ENCODE measurements at regions not wholly inside any gene's neighbourhood (a gene's known extent, or its start where the extent isn't known, plus 50 kb on each side); places are given as distances from the start of the nearest gene placed in this dataset.
"Not testable (repeated sequence)": the region's sequence is repeated elsewhere in the genome, so short reads cannot be mapped to it uniquely, and the experiment has no call there.

DNA sequence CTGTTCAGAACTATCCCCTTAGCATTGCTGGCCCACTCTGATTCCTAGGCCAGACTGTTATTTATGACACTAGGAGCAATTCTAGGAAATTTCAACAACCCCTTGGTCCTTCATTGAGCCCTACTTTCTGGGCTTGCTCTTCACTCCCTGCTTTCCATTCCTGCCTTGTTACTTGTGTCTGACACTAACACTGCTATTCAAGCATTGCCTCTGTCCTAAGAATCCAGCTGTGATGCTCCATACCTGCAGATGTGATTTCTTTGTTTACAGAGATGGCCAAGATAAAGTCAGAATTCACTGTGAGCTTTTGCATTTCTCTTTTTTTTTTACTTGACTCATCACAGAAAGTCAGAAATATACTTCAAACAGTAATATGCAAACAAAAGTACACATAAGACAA lies 377.2 kb upstream of the GOT2 start:
- Histone ChIP-seq H3K27me3 (replicated peaks in 2 of 5; ENCODE audit: control insufficient read depth in 4 of 5, insufficient read depth in 5 of 5, low read length in 4 of 5) (no peaks in the 10 kb centered on the region), H3K4me3 (ENCODE audit: control insufficient read depth in 1 of 7, extremely low read depth in 1 of 7, insufficient read depth in 4 of 7, low read depth in 2 of 7, low read length in 6 of 7) (no peak overlapping the region), H3K27ac (ENCODE audit: insufficient read depth in 1 of 2, low read depth in 1 of 2, low read length in 2 of 2, poor library complexity in 1 of 2, severe bottlenecking in 2 of 2) (no peak overlapping the region), H3K36me3 (ENCODE audit: control insufficient read depth in 4 of 4, insufficient read depth in 4 of 4, low read length in 3 of 4) (no peaks in the 10 kb centered on the region), H3K4me1 (ENCODE audit: control extremely low read depth in 1 of 4, control insufficient read depth in 4 of 4, insufficient read depth in 4 of 4, low read length in 3 of 4) (no peaks in the 10 kb centered on the region), H3K9me3 (ENCODE audit: control extremely low read depth in 1 of 5, control insufficient read depth in 4 of 5, insufficient read depth in 2 of 5, low read depth in 1 of 5, low read length in 4 of 5) (peaks cover 0 to 4% (median 0%) of the 10 kb centered on the region in 5 experiments)
- DNase-seq, result no peak
- ChIA-PET CTCF (no interaction called here), POLR2A (no interaction called here)

GRCh38 chr16:59108374-59108773 lies 374.3 kb upstream of the GOT2 start:
- no peak overlapping the region for H3K4me3 ChIP-seq (ENCODE audit: control insufficient read depth in 1 of 7, extremely low read depth in 1 of 7, insufficient read depth in 4 of 7, low read depth in 2 of 7, low read length in 6 of 7)
- ChIA-PET CTCF (interaction anchor here (0.6 to 1.1 kb wide), 3 partner anchors 14 to 1095 kb away, joined by 3 read pairs; no protein-coding TSS in a partner anchor), POLR2A (no interaction called here)
- peaks cover 0 to 4% (median 0%) of the 10 kb centered on the region in 5 experiments for H3K9me3 ChIP-seq (ENCODE audit: control extremely low read depth in 1 of 5, control insufficient read depth in 4 of 5, insufficient read depth in 2 of 5, low read depth in 1 of 5, low read length in 4 of 5)
- no CpG with 5 or more reads among the region's 2 CpGs for WGBS (ENCODE audit: insufficient coverage)
- H3K36me3 ChIP-seq (ENCODE audit: control insufficient read depth in 4 of 4, insufficient read depth in 4 of 4, low read length in 3 of 4), result no peaks in the 10 kb centered on the region
- H3K27me3 ChIP-seq (replicated peaks in 2 of 5; ENCODE audit: control insufficient read depth in 4 of 5, insufficient read depth in 5 of 5, low read length in 4 of 5), result no peaks in the 10 kb centered on the region
- H3K27ac ChIP-seq (ENCODE audit: insufficient read depth in 1 of 2, low read depth in 1 of 2, low read length in 2 of 2, poor library complexity in 1 of 2, severe bottlenecking in 2 of 2), result no peak overlapping the region
- no peaks in the 10 kb centered on the region for H3K4me1 ChIP-seq (ENCODE audit: control extremely low read depth in 1 of 4, control insufficient read depth in 4 of 4, insufficient read depth in 4 of 4, low read length in 3 of 4)
- no peak for DNase-seq

DNA sequence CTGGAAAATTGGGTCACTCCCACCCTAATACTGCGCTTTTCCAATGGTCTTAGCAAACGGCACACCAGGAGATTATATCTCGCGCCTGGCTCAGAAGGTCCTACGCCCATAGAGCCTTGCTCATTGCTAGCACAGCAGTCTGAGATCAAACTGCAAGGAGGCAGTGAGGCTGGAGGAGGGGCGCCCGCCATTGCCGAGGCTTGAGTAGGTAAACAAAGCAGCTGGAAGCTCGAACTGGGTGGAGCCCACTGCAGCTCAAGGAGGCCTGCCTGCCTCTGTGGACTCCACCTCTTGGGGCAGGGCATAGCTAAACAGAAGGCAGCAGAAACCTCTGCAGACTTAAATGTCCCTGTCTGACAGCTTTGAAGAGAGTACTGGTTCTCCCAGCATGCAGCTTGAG lies 362.6 kb upstream of the GOT2 start:
- H3K27ac ChIP-seq (ENCODE audit: insufficient read depth in 1 of 2, low read depth in 1 of 2, low read length in 2 of 2, poor library complexity in 1 of 2, severe bottlenecking in 2 of 2); H3K9me3 ChIP-seq (ENCODE audit: control extremely low read depth in 1 of 5, control insufficient read depth in 4 of 5, insufficient read depth in 2 of 5, low read depth in 1 of 5, low read length in 4 of 5); H3K4me3 ChIP-seq (ENCODE audit: control insufficient read depth in 1 of 7, extremely low read depth in 1 of 7, insufficient read depth in 4 of 7, low read depth in 2 of 7, low read length in 6 of 7); H3K4me1 ChIP-seq (ENCODE audit: control extremely low read depth in 1 of 4, control insufficient read depth in 4 of 4, insufficient read depth in 4 of 4, low read length in 3 of 4); H3K36me3 ChIP-seq (ENCODE audit: control insufficient read depth in 4 of 4, insufficient read depth in 4 of 4, low read length in 3 of 4); POLR2A ChIA-PET; DNase-seq; H3K27me3 ChIP-seq (replicated peaks in 2 of 5; ENCODE audit: control insufficient read depth in 4 of 5, insufficient read depth in 5 of 5, low read length in 4 of 5); CTCF ChIA-PET: not testable (repeated sequence)
- WGBS (ENCODE audit: insufficient coverage), result 70% methylated on average over 2 of the region's 9 CpGs

- 100% methylated on average over 1 of the region's 1 CpG for WGBS (ENCODE audit: insufficient coverage)
- peaks cover 0 to 5% (median 0%) of the 10 kb centered on the region in 5 experiments for H3K27me3 ChIP-seq (replicated peaks in 2 of 5; ENCODE audit: control insufficient read depth in 4 of 5, insufficient read depth in 5 of 5, low read length in 4 of 5)
- H3K9me3 ChIP-seq (ENCODE audit: control extremely low read depth in 1 of 5, control insufficient read depth in 4 of 5, insufficient read depth in 2 of 5, low read depth in 1 of 5, low read length in 4 of 5), result no peaks in the 10 kb centered on the region
- H3K4me3 ChIP-seq (ENCODE audit: control insufficient read depth in 1 of 7, extremely low read depth in 1 of 7, insufficient read depth in 4 of 7, low read depth in 2 of 7, low read length in 6 of 7), result no peak overlapping the region
- DNase-seq, result no peak
- H3K36me3 ChIP-seq (ENCODE audit: control insufficient read depth in 4 of 4, insufficient read depth in 4 of 4, low read length in 3 of 4), result no peaks in the 10 kb centered on the region
- ChIA-PET CTCF (no interaction called here), POLR2A (no interaction called here)
- H3K4me1 ChIP-seq (ENCODE audit: control extremely low read depth in 1 of 4, control insufficient read depth in 4 of 4, insufficient read depth in 4 of 4, low read length in 3 of 4), result no peaks in the 10 kb centered on the region
- no peak overlapping the region for H3K27ac ChIP-seq (ENCODE audit: insufficient read depth in 1 of 2, low read depth in 1 of 2, low read length in 2 of 2, poor library complexity in 1 of 2, severe bottlenecking in 2 of 2)
Observed at GRCh38 chr16:59090541-59090940, 356.4 kb upstream of the GOT2 start.

GRCh38 chr16:59088431-59088830 lies 354.3 kb upstream of the GOT2 start:
- Histone ChIP-seq H3K36me3 (ENCODE audit: control insufficient read depth in 4 of 4, insufficient read depth in 4 of 4, low read length in 3 of 4) (no peaks in the 10 kb centered on the region), H3K9me3 (ENCODE audit: control extremely low read depth in 1 of 5, control insufficient read depth in 4 of 5, insufficient read depth in 2 of 5, low read depth in 1 of 5, low read length in 4 of 5) (peaks cover 0 to under 1% (median 0%) of the 10 kb centered on the region in 5 experiments), H3K4me3 (ENCODE audit: control insufficient read depth in 1 of 7, extremely low read depth in 1 of 7, insufficient read depth in 4 of 7, low read depth in 2 of 7, low read length in 6 of 7) (no peak overlapping the region), H3K4me1 (ENCODE audit: control extremely low read depth in 1 of 4, control insufficient read depth in 4 of 4, insufficient read depth in 4 of 4, low read length in 3 of 4) (no peaks in the 10 kb centered on the region), H3K27me3 (replicated peaks in 2 of 5; ENCODE audit: control insufficient read depth in 4 of 5, insufficient read depth in 5 of 5, low read length in 4 of 5) (peaks cover 0 to 5% (median 0%) of the 10 kb centered on the region in 5 experiments), H3K27ac (ENCODE audit: insufficient read depth in 1 of 2, low read depth in 1 of 2, low read length in 2 of 2, poor library complexity in 1 of 2, severe bottlenecking in 2 of 2) (no peak overlapping the region)
- ChIA-PET POLR2A (no interaction called here), CTCF (no interaction called here)
- 94% methylated on average over 7 of the region's 8 CpGs for WGBS (ENCODE audit: insufficient coverage)
- no peak for DNase-seq

GRCh38 chr16:59087641-59088040 lies 353.5 kb upstream of the GOT2 start:
- ChIA-PET POLR2A (no interaction called here), CTCF (no interaction called here)
- Histone ChIP-seq H3K27ac (ENCODE audit: insufficient read depth in 1 of 2, low read depth in 1 of 2, low read length in 2 of 2, poor library complexity in 1 of 2, severe bottlenecking in 2 of 2) (no peak overlapping the region), H3K27me3 (replicated peaks in 2 of 5; ENCODE audit: control insufficient read depth in 4 of 5, insufficient read depth in 5 of 5, low read length in 4 of 5) (peaks cover 0 to 5% (median 0%) of the 10 kb centered on the region in 5 experiments), H3K36me3 (ENCODE audit: control insufficient read depth in 4 of 4, insufficient read depth in 4 of 4, low read length in 3 of 4) (no peaks in the 10 kb centered on the region), H3K9me3 (ENCODE audit: control extremely low read depth in 1 of 5, control insufficient read depth in 4 of 5, insufficient read depth in 2 of 5, low read depth in 1 of 5, low read length in 4 of 5) (peaks cover 0 to 1% (median 0%) of the 10 kb centered on the region in 5 experiments), H3K4me3 (ENCODE audit: control insufficient read depth in 1 of 7, extremely low read depth in 1 of 7, insufficient read depth in 4 of 7, low read depth in 2 of 7, low read length in 6 of 7) (no peak overlapping the region), H3K4me1 (ENCODE audit: control extremely low read depth in 1 of 4, control insufficient read depth in 4 of 4, insufficient read depth in 4 of 4, low read length in 3 of 4) (no peaks in the 10 kb centered on the region)
- no peak for DNase-seq
- no CpG with 5 or more reads among the region's 3 CpGs for WGBS (ENCODE audit: insufficient coverage)

- H3K4me3 ChIP-seq (ENCODE audit: control insufficient read depth in 1 of 7, extremely low read depth in 1 of 7, insufficient read depth in 4 of 7, low read depth in 2 of 7, low read length in 6 of 7), result peak overlapping the region in 1 of 7 experiments; percentile 30
- peaks cover 2 to 20% (median 3%) of the 10 kb centered on the region in 5 experiments for H3K9me3 ChIP-seq (ENCODE audit: control extremely low read depth in 1 of 5, control insufficient read depth in 4 of 5, insufficient read depth in 2 of 5, low read depth in 1 of 5, low read length in 4 of 5)
- POLR2A ChIA-PET, result no interaction called here
- whole genome bisulfite sequencing (ENCODE audit: insufficient coverage), result 0% methylated on average over 1 of the region's 1 CpG
- H3K36me3 ChIP-seq (ENCODE audit: control insufficient read depth in 4 of 4, insufficient read depth in 4 of 4, low read length in 3 of 4), result no peaks in the 10 kb centered on the region
- H3K27ac ChIP-seq (ENCODE audit: insufficient read depth in 1 of 2, low read depth in 1 of 2, low read length in 2 of 2, poor library complexity in 1 of 2, severe bottlenecking in 2 of 2), result no peak overlapping the region
- H3K27me3 ChIP-seq (replicated peaks in 2 of 5; ENCODE audit: control insufficient read depth in 4 of 5, insufficient read depth in 5 of 5, low read length in 4 of 5), result no peaks in the 10 kb centered on the region
- H3K4me1 ChIP-seq (ENCODE audit: control extremely low read depth in 1 of 4, control insufficient read depth in 4 of 4, insufficient read depth in 4 of 4, low read length in 3 of 4), result peaks cover 1 to 21% (median 14%) of the 10 kb centered on the region in 4 experiments
- CTCF ChIA-PET, result no interaction called here
- peak; percentile 75 to 92 (median 87) for DNase-seq
Observed at GRCh38 chr16:59067205-59067604, 333.1 kb upstream of the GOT2 start.

All from common myeloid progenitor, CD34-positive (primary cell).